ENCODE measurements at regions not wholly inside any gene's neighbourhood (a gene's known extent, or its start where the extent isn't known, plus 50 kb on each side); places are given as distances from the start of the nearest gene placed in this dataset.

DNA sequence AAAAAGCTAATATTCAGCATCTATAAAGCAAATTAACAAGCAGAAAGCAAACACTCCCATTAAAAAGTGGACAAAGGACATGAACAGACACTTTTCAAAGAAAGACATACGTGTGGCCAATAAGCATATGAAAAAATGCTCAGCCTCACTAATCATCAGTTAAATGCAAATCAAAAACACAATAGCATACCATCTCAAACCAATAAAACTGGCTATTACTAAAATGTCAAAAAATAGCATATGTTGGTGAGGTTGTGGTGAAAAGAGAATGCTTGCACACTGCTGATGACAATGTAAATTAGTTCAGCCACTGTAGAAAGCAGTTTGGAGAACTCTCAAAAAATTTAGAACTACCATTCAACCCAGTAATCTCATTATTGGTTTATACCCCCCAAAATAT, 284.6 kb upstream of the KCND2 start:
- BruUV-seq (replicated peaks): no TSS peak
- H3K9me2 ChIP-seq (ENCODE audit: insufficient read depth): no peaks in the 10 kb centered on the region
- no peak for TF ChIP-seq EZH2 (IDR thresholded peaks at IDR 0.05; ENCODE audit: low read depth)
- TF ChIP-seq, protein P1, sequence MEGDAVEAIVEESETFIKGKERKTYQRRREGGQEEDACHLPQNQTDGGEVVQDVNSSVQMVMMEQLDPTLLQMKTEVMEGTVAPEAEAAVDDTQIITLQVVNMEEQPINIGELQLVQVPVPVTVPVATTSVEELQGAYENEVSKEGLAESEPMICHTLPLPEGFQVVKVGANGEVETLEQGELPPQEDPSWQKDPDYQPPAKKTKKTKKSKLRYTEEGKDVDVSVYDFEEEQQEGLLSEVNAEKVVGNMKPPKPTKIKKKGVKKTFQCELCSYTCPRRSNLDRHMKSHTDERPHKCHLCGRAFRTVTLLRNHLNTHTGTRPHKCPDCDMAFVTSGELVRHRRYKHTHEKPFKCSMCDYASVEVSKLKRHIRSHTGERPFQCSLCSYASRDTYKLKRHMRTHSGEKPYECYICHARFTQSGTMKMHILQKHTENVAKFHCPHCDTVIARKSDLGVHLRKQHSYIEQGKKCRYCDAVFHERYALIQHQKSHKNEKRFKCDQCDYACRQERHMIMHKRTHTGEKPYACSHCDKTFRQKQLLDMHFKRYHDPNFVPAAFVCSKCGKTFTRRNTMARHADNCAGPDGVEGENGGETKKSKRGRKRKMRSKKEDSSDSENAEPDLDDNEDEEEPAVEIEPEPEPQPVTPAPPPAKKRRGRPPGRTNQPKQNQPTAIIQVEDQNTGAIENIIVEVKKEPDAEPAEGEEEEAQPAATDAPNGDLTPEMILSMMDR (conservative IDR thresholded peaks at IDR 0.05): no peak
- intact Hi-C loops (cut with micrococcal nuclease; ENCODE audit: unreplicated experiment): no loop called here
- H3K79me2 ChIP-seq (ENCODE audit: low read depth): no peaks in the 10 kb centered on the region
- no peaks in the 10 kb centered on the region for H3K9me3 ChIP-seq (ENCODE audit: insufficient read depth, low read depth)
- ChIA-PET POLR2A (ENCODE audit: unreplicated experiment) (no interaction called here), CTCF (no interaction called here)
- no peak overlapping the region for H3K27ac ChIP-seq
- H3K27me3 ChIP-seq (ENCODE audit: insufficient read depth, low read depth): no peaks in the 10 kb centered on the region
- H3K4me1 ChIP-seq (replicated peaks; ENCODE audit: insufficient read depth): no peaks in the 10 kb centered on the region
- H3K36me3 ChIP-seq (ENCODE audit: low read depth): no peaks in the 10 kb centered on the region
- no peak overlapping the region for H3K4me2 ChIP-seq
- no peak overlapping the region for H2AFZ ChIP-seq
- H3K4me3 ChIP-seq: no peak overlapping the region
- H4K20me1 ChIP-seq (ENCODE audit: insufficient read depth): no peaks in the 10 kb centered on the region
- no peak for DNase-seq
- no peaks in the 10 kb centered on the region for H3F3A ChIP-seq (ENCODE audit: insufficient read depth, low read depth)

DNA sequence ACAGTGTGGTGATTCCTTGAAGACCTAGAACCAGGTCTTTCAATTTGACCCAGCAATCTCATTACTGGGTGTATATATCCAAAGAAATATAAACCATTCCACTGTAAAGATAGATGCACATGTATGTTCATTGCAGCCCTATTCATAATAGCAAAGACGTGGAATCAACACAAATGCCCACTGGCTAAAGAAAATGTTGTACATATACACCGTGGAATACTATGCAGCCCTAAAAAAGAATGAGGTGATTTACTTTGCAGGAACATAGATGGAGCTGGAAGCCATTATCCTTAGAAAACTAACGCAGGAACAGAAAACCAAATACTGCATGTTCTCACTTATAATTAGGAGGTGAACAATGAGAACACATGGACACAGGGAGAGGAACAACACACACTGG, 278.0 kb upstream of the KCND2 start:
- Histone ChIP-seq H3K36me3 (ENCODE audit: low read depth) (no peaks in the 10 kb centered on the region), H3K4me2 (no peak overlapping the region), H3K27me3 (ENCODE audit: insufficient read depth, low read depth) (no peaks in the 10 kb centered on the region), H3K79me2 (ENCODE audit: low read depth) (no peaks in the 10 kb centered on the region), H4K20me1 (ENCODE audit: insufficient read depth) (no peaks in the 10 kb centered on the region), H3K9me3 (ENCODE audit: insufficient read depth, low read depth) (no peaks in the 10 kb centered on the region), H3K9me2 (ENCODE audit: insufficient read depth) (no peaks in the 10 kb centered on the region), H3K4me1 (replicated peaks; ENCODE audit: insufficient read depth) (no peaks in the 10 kb centered on the region), H2AFZ (no peak overlapping the region), H3K27ac (no peak overlapping the region), H3K4me3 (no peak overlapping the region), H3F3A (ENCODE audit: insufficient read depth, low read depth) (no peaks in the 10 kb centered on the region)
- DNase-seq: no peak
- ChIA-PET POLR2A (ENCODE audit: unreplicated experiment) (no interaction called here), CTCF (interaction anchor here (0.6 kb wide), 1 partner anchor 15 kb away, joined by 3 read pairs; no protein-coding TSS in a partner anchor)
- intact Hi-C loops (cut with micrococcal nuclease; ENCODE audit: unreplicated experiment): no loop called here
- no TSS peak for BruUV-seq (replicated peaks)
- TF ChIP-seq, protein P1 (conservative IDR thresholded peaks at IDR 0.05): no peak
- TF ChIP-seq EZH2 (IDR thresholded peaks at IDR 0.05; ENCODE audit: low read depth): no peak

DNA sequence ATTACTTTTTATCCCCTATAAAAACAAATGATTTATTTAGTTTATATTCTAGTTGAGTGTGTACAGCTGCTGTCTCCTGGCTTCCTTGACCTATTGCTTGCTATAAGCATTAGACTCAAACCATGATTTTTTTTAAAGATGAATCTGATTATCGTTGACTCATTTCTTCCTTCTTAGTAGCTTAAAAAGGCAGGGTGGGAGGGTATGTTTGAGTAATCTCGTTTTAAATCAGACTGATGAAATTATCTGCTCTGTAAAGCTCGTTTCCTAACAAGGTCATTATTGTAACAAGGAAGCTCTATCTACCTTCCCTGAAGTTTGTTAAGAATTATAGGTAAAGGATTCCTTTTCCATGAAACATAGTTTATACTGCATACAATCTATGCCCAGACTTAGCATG, 276.3 kb upstream of the KCND2 start:
- BruUV-seq (replicated peaks): no TSS peak
- Histone ChIP-seq H3K4me1 (replicated peaks; ENCODE audit: insufficient read depth) (no peaks in the 10 kb centered on the region), H2AFZ (peak overlapping the region; percentile 70; the same call in 1 of the 2 replicates), H3K4me2 (no peak overlapping the region), H3K9me2 (ENCODE audit: insufficient read depth) (no peaks in the 10 kb centered on the region), H3F3A (ENCODE audit: insufficient read depth, low read depth) (no peaks in the 10 kb centered on the region), H3K4me3 (no peak overlapping the region), H4K20me1 (ENCODE audit: insufficient read depth) (no peaks in the 10 kb centered on the region), H3K27me3 (ENCODE audit: insufficient read depth, low read depth) (no peaks in the 10 kb centered on the region), H3K36me3 (ENCODE audit: low read depth) (no peaks in the 10 kb centered on the region), H3K79me2 (ENCODE audit: low read depth) (no peaks in the 10 kb centered on the region), H3K9me3 (ENCODE audit: insufficient read depth, low read depth) (no peaks in the 10 kb centered on the region), H3K27ac (no peak overlapping the region)
- CTCF ChIA-PET: no interaction called here
- TF ChIP-seq, protein P1 (conservative IDR thresholded peaks at IDR 0.05): no peak
- TF ChIP-seq EZH2 (IDR thresholded peaks at IDR 0.05; ENCODE audit: low read depth): no peak
- intact Hi-C loops (cut with micrococcal nuclease; ENCODE audit: unreplicated experiment): no loop called here
- POLR2A ChIA-PET (ENCODE audit: unreplicated experiment): no interaction called here
- DNase-seq: peak in 1 of 2 experiments; percentile 52
